DMS114 treated with DMSO at 0.1 percent for 48 hours (cell line): ENCODE measurements at regions not wholly inside any gene's neighbourhood (a gene's known extent, or its start where the extent isn't known, plus 50 kb on each side); places are given as distances from the start of the nearest gene placed in this dataset.

Experiments used
- DNase-seq: peaks from one replicate; lab custom pipeline; 2025; ENCODE audit not compliant: unreplicated experiment; lab: John Stamatoyannopoulos, UW

DNA sequence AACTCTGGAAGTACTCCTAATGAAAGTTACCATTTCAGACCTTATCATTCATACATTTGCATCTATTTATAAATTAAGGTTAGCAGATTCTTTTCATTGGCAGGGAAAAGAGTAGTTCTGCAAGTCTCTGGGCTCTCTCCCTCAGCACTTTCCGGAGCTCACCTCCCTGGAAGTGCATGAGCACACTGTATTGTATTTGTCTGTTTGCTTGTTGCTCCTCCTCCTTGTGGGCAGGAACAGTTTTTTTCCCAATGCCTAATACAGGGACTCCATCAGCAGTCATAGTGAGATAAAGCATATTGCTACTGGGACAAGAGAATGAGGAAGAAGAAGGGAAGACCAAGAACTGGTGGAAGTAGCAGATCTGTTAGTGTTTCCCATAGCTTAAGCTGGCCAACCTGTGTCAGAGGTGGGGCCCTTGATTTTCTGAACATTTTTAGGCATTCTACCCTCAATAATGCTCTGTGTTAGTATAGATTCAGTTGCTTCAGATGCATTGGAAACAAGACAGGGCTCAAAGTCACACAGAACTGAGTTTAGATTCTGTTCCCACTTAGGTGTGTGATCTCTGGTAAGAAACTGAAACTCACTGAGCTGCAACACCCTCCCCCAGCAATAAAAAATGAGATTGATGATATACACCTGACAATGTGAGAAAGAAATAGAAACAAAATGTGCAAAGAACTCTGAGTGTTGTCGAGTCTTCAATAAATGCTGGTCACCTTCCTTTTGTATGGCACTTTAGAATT, 407.8 kb downstream of the TUSC7 start:
- DNase-seq, result no peak

DNA sequence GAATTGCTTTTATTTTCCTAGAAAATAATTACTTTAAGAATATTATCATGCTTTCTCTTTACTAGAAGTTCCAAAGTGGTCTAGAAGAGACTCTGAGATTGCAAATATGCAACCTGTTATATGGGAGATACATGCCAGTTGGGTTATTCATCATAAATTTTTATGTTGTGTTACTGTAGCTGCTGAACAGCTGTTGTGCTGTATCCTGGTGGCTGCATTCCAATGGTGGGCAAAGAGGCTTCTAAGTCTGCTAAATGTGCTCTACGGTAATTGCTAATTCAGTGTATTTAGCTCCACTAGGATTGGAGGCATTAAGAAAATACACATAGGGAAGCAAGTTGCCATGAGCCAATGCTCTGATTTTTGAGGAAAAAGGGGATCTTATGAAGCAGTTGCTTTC, 409.0 kb downstream of the TUSC7 start:
- no peak for DNase-seq

DNA sequence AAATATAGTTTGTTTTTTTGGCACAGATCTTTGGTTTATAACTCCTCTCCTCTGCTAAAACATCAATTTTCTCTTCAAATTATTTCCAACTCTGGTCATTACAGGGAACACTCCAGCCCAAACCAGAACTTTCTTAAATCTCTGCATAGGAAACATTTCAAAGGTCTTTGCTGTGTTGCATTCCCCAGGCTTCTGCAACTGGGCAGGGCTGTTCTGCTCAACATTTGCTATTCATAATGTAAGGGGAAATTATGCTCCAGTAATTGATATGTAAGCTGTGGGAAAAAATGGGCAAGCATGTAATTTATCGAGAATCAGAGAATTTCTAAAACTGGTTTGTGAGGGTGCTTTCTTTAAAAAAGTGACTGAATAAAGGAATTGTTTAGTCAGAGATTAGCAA, 410.4 kb downstream of the TUSC7 start:
- DNase-seq, result no peak

DNA sequence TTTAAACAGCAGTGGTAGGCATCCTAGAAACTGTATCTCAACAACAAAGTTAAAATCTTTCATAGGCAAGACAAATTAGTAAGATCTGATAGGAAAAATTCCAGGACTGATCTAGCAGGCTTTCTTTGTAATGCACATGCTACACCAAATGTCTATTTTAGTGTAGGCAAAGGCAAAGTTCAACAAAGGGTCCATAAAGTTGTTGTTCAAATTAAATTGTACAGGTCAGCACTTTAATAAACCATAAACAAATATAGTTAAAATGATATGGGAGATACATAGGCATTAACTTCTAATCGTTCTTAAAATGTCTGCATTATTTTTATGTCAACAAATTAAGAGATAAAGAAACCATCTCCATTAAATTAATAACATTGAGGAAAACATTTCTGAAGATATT, 413.0 kb downstream of the TUSC7 start:
- DNase-seq, result no peak

DNA sequence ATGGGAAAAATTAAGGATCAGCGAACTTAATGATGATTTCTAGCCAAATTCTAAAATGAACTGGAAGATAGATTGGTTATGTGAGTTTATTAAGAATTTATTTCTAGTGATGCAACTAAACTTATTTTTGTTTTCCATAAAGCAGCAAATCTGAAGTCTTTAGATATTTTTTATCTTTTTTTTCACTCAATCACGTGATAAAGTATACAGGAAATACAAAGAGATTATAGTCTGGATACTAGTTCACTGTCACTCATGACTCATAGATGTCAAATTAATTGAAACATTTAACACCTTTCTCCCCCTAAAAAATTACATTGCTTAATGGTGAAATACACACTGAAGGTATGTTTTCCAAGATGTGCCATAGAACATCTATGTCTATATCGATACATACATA, 416.9 kb downstream of the TUSC7 start:
- no peak for DNase-seq

DNA sequence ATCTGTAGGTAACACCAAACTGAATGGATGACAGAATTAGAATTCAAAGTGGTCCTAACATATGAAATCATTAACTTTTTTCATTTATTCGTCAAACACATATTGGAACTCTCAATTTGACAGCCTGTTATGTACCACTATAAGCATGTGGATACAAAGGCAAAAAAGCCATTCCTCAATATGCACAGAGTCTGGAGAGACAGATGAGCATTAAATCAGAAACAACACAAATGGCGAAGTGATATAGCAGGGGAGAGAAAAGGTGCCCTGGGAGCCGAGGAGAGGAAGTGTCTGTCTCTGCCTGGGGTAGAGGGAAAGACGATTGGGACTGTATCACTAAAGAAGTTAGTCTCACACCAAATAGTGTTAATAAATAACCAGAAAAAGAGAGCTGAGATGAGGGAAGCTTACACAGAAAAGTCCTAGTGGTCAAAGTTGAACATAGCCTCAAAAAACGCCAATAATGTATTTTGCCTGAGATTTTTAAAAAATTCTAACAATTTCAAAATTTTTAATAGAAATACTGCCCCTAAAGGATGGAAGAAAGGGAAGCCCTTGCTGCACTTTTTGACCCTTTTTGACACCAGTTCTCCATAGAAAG, 417.5 kb downstream of the TUSC7 start:
- no peak for DNase-seq

DNA sequence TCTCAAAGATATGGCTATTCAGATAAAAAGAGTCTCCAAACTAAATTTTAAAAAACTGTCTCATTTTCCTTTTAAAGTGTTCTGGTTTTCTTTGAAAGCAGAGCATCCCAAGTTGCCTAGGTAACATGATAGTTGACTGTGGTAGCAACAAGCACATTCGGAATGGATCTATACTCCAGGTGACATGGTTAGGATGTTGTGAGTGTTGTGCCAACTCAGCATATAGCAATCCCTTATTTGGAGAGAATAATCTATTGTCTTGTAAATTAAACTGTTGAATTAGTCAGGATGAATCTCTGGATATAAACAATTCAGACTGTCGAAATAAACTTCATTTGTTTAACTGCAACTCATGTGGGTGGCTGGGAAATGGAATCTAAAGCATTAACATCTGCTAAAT, 418.6 kb downstream of the TUSC7 start:
- DNase-seq, result no peak

DNA sequence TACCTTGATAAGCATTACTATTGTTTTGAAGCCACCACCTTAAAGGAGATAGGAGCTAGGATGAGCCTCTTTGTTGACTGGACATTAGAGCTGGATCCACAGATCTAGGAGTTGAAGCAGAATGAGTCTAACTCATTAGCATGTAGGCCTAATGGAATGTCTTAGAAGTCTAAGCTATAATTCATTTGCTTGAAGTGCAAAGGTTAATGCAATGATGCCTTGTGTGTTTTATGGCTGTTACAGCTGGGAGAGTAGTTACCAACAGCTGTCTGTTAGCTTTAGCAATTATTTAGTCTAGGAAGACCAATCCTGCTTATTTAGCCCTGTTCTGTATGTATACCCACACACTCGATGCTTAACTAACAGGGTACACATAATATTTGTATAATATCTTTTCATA, 419.3 kb downstream of the TUSC7 start:
- no peak for DNase-seq

DNA sequence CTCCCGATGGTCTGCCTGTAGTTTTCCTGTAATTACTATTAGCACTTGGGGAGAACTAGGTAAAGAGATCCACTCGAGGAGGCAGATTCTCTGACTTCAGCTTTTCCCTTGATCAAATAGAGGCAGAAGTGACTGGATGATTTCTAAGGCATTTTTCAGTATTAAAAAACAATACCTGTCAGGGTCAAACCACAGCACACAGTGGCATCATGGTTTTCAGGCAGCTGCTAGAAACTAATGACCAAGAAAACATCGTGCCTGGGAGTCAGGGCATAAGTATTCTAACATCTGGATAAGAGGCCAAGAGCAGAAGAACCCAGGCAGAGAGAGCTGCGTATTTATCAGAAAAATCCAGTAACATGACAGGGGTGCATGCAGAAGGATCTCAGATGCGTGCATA, 419.9 kb downstream of the TUSC7 start:
- no peak for DNase-seq

DNA sequence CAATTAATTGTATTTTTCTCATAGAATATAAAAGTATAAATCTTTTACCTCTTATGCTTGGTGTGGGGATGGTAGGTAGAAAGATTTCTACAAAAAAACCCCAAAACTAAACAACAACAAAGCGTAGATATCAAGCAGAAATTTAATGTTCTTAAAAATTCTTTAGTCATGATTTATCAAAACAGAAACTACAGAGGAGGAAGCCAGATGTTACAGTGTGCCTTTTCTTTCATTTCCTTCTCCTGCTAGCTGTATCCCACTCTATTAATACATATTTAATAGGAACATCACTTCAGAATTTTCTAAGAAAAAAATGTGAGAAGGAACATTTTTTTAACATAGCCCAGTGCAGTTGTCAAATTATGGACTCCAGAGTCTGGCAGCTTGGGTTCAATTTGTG, 420.6 kb downstream of the TUSC7 start:
- no peak for DNase-seq

DNA sequence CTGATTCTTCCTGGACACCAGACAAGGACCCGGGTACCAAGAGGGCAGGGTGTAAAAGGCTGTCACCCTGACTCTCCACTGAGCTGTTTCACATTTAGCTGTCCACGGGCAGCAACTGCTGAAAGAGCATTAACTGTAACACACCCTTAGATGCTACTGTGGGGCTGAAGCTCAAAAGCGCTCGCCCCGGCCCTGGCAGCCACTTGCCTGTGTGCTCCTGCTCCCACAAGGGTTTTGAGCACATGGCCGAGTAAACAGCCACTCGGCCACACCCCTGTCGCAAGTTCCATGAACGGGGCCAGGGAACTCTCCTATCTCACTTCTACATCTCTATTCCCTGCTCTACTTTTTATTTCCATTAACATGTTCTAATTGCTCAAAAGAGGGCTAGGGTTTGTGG, 421.7 kb downstream of the TUSC7 start:
- DNase-seq, result no peak

DNA sequence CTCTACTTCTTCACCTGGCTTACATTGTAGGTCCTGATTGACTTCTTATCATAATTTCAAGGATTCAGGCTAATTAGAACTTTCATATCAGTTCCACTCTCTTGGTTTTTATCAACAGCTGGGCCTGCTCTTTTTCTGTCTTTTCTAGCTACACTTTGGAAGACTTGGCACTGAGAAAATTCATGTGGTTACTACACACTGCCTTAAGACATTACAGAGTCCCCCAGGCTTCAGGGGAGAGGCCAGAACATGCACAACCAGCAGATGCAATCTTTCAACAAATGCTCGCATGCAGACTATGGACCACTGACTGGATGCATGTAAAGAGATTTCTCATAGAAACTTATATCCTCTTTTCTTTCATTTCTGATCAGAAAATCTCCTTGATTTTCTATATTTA, 423.5 kb downstream of the TUSC7 start:
- DNase-seq, result no peak

DNA sequence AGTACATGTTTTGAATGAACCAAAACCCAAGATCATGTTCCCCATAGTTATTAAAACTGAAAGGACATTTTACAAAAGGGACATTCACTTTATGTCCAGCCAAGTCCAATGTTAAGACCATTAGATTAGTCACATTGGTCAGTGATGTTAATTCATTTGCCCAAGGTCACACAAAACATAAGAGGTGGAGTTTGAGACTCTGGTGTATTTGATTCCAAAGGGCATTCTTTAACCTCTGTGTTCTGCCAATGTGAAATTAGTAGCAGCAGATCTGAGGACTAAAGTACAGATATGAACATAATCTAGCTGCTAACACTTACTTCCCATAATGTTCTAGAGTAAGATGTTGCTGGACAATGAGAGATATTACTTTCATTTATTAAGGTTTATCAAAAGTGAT, 425.6 kb downstream of the TUSC7 start:
- no peak for DNase-seq

DNA sequence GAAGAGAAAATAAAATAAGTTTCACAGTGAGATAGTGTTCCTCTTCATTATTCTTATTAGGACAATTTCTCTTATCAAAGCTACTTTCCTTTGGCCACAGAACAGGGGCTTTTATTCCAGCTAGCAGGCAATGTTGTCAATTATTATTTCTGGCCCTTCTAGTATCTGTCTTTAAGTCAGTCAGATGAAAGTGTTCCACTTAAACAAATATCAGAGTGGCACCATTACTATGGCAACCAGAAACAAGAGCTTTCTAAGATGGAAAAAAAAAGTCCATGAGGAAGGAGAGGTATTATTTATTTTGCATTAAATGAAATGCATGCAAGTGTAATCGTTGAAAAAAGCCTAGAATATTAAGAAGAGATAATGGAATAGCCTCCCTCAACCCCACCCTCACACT, 426.4 kb downstream of the TUSC7 start:
- no peak for DNase-seq

DNA sequence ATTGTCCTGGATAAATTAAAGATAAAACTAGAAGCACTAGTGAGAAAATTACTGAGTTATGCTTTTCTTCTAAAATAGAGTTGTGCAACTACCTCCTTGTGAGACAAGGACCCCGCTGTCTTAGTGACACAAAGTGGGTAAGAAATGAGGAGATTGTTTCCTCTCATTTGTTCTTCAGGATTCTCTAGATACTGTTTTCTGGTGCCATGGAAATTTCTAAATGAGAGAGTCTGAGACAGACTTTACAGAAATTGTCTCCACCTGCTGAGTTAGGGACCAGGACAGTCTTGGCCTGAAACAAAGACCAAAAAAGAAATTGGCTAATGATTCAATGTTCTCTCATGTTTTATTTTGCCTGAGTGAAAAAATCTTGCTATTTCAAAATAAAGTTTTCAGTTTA, 427.5 kb downstream of the TUSC7 start:
- DNase-seq, result no peak

DNA sequence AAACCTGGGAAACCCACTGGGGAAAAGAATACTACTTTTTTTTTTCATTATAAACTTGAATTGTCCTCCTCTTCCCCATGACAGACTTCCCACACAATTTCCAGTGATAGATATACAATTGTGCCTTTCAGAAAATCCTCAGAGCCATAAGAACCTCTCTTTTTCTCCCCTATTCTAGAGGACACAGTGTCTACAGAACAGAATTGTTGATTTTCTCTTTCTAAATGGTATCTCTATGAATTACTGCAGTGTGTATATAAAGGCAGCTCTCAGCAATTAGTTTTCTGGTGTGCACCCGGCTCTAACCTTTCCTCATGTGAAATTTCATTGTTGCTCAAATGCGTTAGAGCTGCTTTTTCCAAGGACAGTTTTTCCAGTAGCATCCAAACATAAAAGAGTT, 430.1 kb downstream of the TUSC7 start:
- no peak for DNase-seq

DNA sequence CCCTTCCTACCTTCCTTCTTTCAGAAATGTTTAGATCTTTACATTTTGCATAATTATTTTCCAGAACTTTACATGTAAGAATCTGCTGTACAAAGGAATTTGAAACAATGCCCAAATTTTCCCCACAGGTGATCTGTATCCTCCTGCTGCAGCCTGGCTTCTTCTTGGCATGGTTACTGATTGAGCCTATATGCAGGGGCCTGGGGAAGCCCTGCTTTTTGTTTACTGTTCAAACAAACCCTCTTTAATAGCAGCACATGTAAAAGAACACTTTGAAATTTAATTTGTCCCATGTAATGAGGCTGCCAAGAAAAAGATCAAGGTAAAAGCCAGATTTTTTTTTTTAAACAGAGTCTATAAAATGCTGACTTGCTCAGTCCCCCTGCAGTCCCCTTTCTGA, 432.2 kb downstream of the TUSC7 start:
- no peak for DNase-seq

DNA sequence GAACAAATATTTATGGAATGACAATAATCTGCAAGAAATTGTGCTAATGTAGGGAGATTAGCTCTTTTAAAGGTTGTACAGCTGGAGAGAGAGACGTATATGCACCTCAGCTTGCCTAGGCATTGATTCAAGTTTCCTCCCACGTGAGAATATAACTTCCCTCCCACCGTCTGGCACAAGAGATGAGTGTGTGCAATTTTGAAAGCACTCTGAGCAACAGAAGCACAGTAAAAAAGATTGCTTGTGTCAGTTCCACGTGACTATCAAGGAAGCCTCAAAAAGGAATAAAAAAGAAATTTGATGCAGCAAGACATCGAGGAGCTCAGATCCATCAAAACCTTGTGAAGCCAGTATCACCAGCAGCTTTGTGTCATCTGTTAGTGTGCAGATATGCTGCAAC, 435.3 kb downstream of the TUSC7 start:
- DNase-seq, result no peak

DNA sequence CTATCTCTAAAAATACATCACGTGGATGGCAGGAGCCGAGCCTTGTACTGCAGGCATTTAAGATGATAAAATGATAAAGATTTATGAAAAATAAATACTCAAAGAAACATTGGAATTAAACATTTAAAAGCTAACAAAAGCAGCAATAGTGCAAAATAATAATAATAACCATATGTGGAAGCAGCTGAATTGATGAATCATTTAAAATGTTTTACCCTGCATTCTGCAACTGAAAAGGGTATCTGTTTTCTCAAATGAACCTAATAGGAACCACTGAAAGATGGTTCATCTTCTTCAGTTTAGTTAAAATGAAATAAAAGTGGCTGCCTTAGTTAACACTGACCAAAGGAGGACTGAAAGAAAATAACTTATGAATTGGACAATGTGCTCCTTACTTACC, 436.1 kb downstream of the TUSC7 start:
- no peak for DNase-seq

DNA sequence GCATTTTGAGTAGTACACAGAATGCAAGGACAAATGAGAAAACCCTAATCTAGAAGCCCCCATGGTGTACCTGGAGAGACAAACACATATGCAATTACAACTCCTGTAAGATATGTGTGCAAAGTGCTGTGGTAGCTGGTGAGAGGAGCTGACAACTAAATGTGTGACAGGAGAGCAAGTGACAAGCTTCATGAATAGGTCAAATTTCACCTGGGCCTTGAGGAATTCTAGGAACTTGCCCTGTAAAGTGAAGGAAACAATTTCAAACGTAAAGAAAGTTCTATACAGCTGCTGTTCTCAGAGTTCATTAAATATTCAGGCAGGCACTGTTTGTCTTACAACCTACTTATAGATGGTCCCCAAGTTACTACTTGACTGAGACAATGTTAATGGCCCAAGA, 437.0 kb downstream of the TUSC7 start:
- DNase-seq, result no peak

DNA sequence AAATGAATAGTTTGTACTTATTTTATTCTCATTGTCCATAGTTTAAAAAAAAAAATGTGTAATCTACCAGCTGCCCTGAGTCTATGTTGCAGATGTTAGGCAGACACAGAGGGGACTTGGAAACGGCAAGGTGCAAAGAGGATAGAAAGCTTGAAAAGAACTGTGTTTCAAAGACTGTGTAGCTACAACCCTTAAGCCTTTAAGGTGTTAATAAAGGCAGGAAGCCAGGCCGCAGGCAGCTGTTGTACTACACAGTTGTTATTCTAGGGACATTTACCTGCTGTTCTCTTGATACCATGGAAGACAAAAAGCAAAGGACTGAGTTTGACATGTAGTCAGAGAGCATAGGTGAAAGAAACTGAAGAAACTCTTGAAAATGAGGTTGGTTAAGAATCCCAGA, 440.0 kb downstream of the TUSC7 start:
- DNase-seq, result no peak

DNA sequence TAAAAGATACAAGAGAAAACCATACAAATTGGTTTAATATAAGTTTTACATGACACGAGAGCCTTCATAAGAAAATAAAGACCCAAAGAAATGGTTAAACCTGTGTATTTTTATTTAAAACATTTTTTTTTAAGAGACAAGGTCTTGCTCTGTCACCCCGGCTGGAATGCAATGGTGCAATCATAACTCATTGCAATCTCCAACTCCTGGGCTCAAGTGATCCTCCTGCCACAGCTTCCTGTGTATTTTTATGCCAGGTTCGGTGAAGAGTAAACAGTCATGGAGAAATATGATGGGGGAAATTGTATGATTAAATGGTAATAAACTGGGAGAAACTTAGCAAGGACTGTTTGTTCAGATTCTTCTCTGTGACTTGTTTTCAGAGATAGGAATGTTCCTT, 441.0 kb downstream of the TUSC7 start:
- DNase-seq, result no peak

DNA sequence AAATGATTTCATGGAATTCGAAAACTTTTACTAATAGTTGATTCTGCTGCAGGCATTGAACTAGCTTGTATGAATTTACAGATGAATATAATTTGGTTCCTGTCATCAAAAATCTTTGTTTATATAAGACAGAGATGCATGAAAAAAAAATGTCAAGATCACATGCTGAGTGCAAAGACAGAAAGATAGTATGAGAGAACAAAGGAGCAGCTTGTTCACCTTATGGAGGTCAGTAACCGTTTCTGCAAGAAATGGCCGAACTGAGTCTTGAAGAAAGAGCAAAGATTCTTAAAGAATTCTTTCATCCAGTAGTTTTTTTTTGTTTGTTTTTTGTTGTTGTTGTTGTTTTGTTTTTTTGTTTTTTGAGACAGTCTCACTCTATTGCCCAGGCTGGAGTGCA, 450.6 kb downstream of the TUSC7 start:
- DNase-seq, result no peak
